Caco-2 (cell line): ENCODE measurements at regions not wholly inside any gene's neighbourhood (a gene's known extent, or its start where the extent isn't known, plus 50 kb on each side); places are given as distances from the start of the nearest gene placed in this dataset.

ENCODE experiments used
- BruUV-seq: library from RNA; stranded (reverse); fragments of 400-500 nt; replicated peaks from 2 replicates; lab custom pipeline; 2021; lab: Mats Ljungman, UMichigan
- CTCF ChIA-PET: fragments of 300-600 bp; sonication (Branson Sonifier 250); formaldehyde crosslinking; loops from one replicate; lab custom pipeline; 2022; ENCODE audit warnings: antibody characterized with exemption; lab: Charles Lee
- POLR2A ChIA-PET: fragments of 300-600 bp; sonication (Branson Sonifier 250); formaldehyde crosslinking; loops from one replicate; lab custom pipeline; 2022; ENCODE audit warnings: antibody characterized with exemption; lab: Charles Lee
- DNase-seq, 2 experiments: peaks; one replicate each; pipeline versions ENCODE4 v3.0.0 to v3.0.0-alpha.2; 2020 to 2022
- H3K27me3 ChIP-seq: replicated peaks from 2 replicates; pipeline ENCODE4 v1.6.0; 2011; ENCODE audit warnings: low read length; ENCODE audit not compliant: control insufficient read depth, insufficient read depth
- H3K36me3 ChIP-seq: 2 replicates; pipeline ENCODE4 v1.5.1; 2011; ENCODE audit warnings: low read length; ENCODE audit not compliant: control insufficient read depth, insufficient read depth
- H3K4me1 ChIP-seq: fragments of 250-450 bp; sonication (Bioruptor Pico); 2 replicates; pipeline ENCODE4 v1.5.1; 2020; ENCODE audit warnings: mild to moderate bottlenecking
- H3K4me3 ChIP-seq: 2 replicates; pipeline ENCODE4 v1.5.1; 2011; ENCODE audit warnings: low read depth, mild to moderate bottlenecking, control low read depth, low read length
- H3K9me3 ChIP-seq: fragments of 250-450 bp; sonication (Bioruptor Pico); 2 replicates; pipeline ENCODE4 v1.5.1; 2020; ENCODE audit warnings: mild to moderate bottlenecking, moderate library complexity
- H3K27ac Mint-ChIP-seq: one replicate; pipeline ENCODE4 v1.8.0; 2022; ENCODE audit warnings: mixed read lengths; ENCODE audit not compliant: unreplicated experiment
- H3K27me3 Mint-ChIP-seq: one replicate; pipeline ENCODE4 v1.8.0; 2022; ENCODE audit warnings: mixed read lengths; ENCODE audit not compliant: insufficient read depth, unreplicated experiment
- H3K36me3 Mint-ChIP-seq: one replicate; pipeline ENCODE4 v1.8.0; 2022; ENCODE audit warnings: mild to moderate bottlenecking, mixed read lengths; ENCODE audit not compliant: insufficient read depth, unreplicated experiment
- H3K4me1 Mint-ChIP-seq: one replicate; pipeline ENCODE4 v1.8.0; 2022; ENCODE audit warnings: low read depth, mixed read lengths; ENCODE audit not compliant: unreplicated experiment
- H3K4me3 Mint-ChIP-seq: one replicate; pipeline ENCODE4 v1.8.0; 2022; ENCODE audit warnings: mild to moderate bottlenecking, moderate library complexity, mixed read lengths; ENCODE audit not compliant: unreplicated experiment
- H3K9me3 Mint-ChIP-seq: one replicate; pipeline ENCODE4 v1.8.0; 2022; ENCODE audit warnings: mixed read lengths; ENCODE audit not compliant: unreplicated experiment
- intact Hi-C: fragments of 100-400 bp; cut with micrococcal nuclease; formaldehyde crosslinking; loops from one replicate; pipeline ENCODE4 v1.10.0; 2022; ENCODE audit not compliant: unreplicated experiment
- TF ChIP-seq, protein P1 (sequence below), 2 experiments: fragments of 200-600 bp in 1 of 2; IDR thresholded peaks; 1 replicate in 1 of 2; 2 replicates in 1 of 2; pipeline versions ENCODE4 v1.5.1 to v1.8.0; 2011 to 2022; ENCODE audit warnings: antibody characterized with exemption in 1 of 2, control low read depth in 1 of 2, inconsistent platforms in 1 of 2, low read depth in 1 of 2, low read length in 1 of 2, mild to moderate bottlenecking in 1 of 2, moderate library complexity in 1 of 2; ENCODE audit not compliant: insufficient read depth in 1 of 2, severe bottlenecking in 1 of 2, unreplicated experiment in 1 of 2

DNA sequence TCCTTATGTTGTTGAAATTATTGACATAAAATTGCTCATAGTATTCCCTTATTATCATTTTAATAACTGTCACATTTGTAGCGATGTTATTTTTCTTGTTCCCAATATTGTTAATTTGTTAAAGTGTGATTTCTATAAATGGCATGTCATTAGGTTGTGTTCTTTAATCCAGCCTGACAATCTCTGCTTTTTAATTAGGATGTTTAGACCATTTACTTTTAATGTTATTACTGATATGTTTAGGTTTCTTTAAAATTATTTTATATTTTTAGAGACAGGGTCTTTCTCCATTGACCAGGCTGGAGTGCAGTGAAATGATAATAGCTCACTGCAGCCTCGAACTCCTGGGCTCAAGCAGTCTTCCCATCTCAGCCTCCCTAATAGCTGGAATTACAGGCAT, 408.5 kb downstream of the DLEU7 start:
- H3K27me3 Mint-ChIP-seq = no peaks in the 10 kb centered on the region
- ChIA-PET CTCF (no interaction called here), POLR2A (no interaction called here)
- TF ChIP-seq, protein P1, sequence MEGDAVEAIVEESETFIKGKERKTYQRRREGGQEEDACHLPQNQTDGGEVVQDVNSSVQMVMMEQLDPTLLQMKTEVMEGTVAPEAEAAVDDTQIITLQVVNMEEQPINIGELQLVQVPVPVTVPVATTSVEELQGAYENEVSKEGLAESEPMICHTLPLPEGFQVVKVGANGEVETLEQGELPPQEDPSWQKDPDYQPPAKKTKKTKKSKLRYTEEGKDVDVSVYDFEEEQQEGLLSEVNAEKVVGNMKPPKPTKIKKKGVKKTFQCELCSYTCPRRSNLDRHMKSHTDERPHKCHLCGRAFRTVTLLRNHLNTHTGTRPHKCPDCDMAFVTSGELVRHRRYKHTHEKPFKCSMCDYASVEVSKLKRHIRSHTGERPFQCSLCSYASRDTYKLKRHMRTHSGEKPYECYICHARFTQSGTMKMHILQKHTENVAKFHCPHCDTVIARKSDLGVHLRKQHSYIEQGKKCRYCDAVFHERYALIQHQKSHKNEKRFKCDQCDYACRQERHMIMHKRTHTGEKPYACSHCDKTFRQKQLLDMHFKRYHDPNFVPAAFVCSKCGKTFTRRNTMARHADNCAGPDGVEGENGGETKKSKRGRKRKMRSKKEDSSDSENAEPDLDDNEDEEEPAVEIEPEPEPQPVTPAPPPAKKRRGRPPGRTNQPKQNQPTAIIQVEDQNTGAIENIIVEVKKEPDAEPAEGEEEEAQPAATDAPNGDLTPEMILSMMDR (IDR thresholded peaks at IDR 0.05; ENCODE audit: insufficient read depth in 1 of 2, low read depth in 1 of 2, low read length in 1 of 2, severe bottlenecking in 1 of 2, unreplicated experiment in 1 of 2) = no peak
- Histone ChIP-seq H3K27me3 (no peaks in the 10 kb centered on the region), H3K4me3 (no peak overlapping the region), H3K36me3 (no peaks in the 10 kb centered on the region), H3K9me3 (no peaks in the 10 kb centered on the region), H3K4me1 (no peaks in the 10 kb centered on the region)
- no peak for DNase-seq
- BruUV-seq = no TSS peak
- intact Hi-C loops = no loop called here
- H3K4me1 Mint-ChIP-seq = no peaks in the 10 kb centered on the region
- H3K36me3 Mint-ChIP-seq = no peaks in the 10 kb centered on the region
- H3K27ac Mint-ChIP-seq = no peak overlapping the region
- no peaks in the 10 kb centered on the region for H3K9me3 Mint-ChIP-seq
- H3K4me3 Mint-ChIP-seq = no peak overlapping the region

DNA sequence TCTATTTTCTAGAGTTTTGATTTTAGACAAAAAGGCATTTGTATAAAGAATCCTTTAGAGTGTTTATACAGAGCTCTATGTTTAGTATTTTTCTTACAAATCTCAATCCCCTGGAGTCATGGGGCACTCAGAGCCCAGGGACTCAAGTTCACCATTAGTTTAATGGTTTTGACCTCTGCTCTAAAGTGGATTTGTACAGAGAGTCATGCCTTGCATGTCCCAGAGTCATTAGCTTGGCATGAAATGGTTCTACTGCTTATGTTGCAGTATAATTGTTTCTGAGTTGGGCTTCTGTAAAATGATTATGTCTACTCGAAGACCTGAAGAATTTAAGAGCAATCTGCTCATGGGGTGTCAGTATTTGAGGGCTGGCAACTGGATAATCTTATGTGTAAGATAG, 406.2 kb downstream of the DLEU7 start:
- CTCF ChIA-PET = no interaction called here
- BruUV-seq = no TSS peak

DNA sequence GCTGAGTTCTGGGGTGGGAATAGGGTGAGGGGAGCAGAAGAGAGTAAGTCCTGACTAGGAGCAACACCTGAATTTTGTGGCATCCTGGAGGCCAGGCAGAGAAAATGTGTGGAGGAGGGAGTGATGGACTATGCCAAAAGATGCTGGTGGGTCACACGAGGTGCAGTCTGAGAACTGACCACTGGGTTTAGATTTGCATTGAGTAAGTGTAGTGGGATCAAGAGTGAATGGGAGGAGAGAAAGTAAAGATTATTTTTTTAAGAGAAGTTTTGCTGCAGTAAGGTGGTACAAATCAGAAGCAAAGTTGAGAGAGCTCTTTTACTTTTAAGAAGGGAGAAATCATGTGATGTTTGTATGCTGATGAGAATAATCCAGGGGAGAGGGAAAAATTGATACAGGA, 405.1 kb downstream of the DLEU7 start:
- TF ChIP-seq, protein P1 (IDR thresholded peaks at IDR 0.05; ENCODE audit: insufficient read depth in 1 of 2, low read depth in 1 of 2, low read length in 1 of 2, severe bottlenecking in 1 of 2, unreplicated experiment in 1 of 2) = no peak
- no peak for DNase-seq
- Histone ChIP-seq H3K36me3 (no peaks in the 10 kb centered on the region), H3K27me3 (no peaks in the 10 kb centered on the region), H3K4me1 (no peaks in the 10 kb centered on the region), H3K4me3 (no peak overlapping the region), H3K9me3 (no peaks in the 10 kb centered on the region)
- Mint-ChIP-seq H3K27me3 (no peaks in the 10 kb centered on the region), H3K4me1 (no peaks in the 10 kb centered on the region), H3K36me3 (no peaks in the 10 kb centered on the region), H3K9me3 (no peaks in the 10 kb centered on the region), H3K4me3 (no peak overlapping the region), H3K27ac (no peak overlapping the region)
- POLR2A ChIA-PET = interaction anchor here (0.5 kb wide), 1 partner anchor 848 kb away, joined by 5 read pairs; no protein-coding TSS in a partner anchor
- intact Hi-C loops = no loop called here
- CTCF ChIA-PET = no interaction called here
- BruUV-seq = no TSS peak

More for the DNA sequence above, 406.2 kb downstream of the DLEU7 start:
- Histone ChIP-seq H3K4me1 (no peaks in the 10 kb centered on the region), H3K36me3 (no peaks in the 10 kb centered on the region), H3K27me3 (no peaks in the 10 kb centered on the region), H3K4me3 (no peak overlapping the region), H3K9me3 (no peaks in the 10 kb centered on the region)
- DNase-seq = no peak
- TF ChIP-seq, protein P1 (IDR thresholded peaks at IDR 0.05; ENCODE audit: insufficient read depth in 1 of 2, low read depth in 1 of 2, low read length in 1 of 2, severe bottlenecking in 1 of 2, unreplicated experiment in 1 of 2) = no peak
- H3K9me3 Mint-ChIP-seq = no peaks in the 10 kb centered on the region
- no peak overlapping the region for H3K4me3 Mint-ChIP-seq
- H3K27ac Mint-ChIP-seq = no peak overlapping the region
- H3K4me1 Mint-ChIP-seq = no peaks in the 10 kb centered on the region
- H3K27me3 Mint-ChIP-seq = no peaks in the 10 kb centered on the region
- POLR2A ChIA-PET = no interaction called here
- intact Hi-C loops = no loop called here
- no peaks in the 10 kb centered on the region for H3K36me3 Mint-ChIP-seq
